ENCODE measurements at regions not wholly inside any gene's neighbourhood (a gene's known extent, or its start where the extent isn't known, plus 50 kb on each side); places are given as distances from the start of the nearest gene placed in this dataset.
"Not testable (repeated sequence)": the region's sequence is repeated elsewhere in the genome, so short reads cannot be mapped to it uniquely, and the experiment has no call there.

- TF ChIP-seq POLR2A, POLR2AphosphoS5, TAF1 (IDR thresholded peaks at IDR 0.05; ENCODE audit: low read depth, low read length): not testable (repeated sequence)
These were observed 136.4 kb upstream of the SMYD2 start for GRCh38 chr1:214144521-214144920.

Measured in GM12891 (cell line).